ENCODE measurements at regions not wholly inside any gene's neighbourhood (a gene's known extent, or its start where the extent isn't known, plus 50 kb on each side); places are given as distances from the start of the nearest gene placed in this dataset.

GRCh38 chr21:16842696-16843035 lies 670.2 kb upstream of the CXADR start:
- CTCF ChIA-PET, result no interaction called here
- no peak for DNase-seq
- intact Hi-C loops (cut with micrococcal nuclease; ENCODE audit: unreplicated experiment), result no loop called here
- TF ChIP-seq CTCF (IDR thresholded peaks at IDR 0.05; ENCODE audit: unreplicated experiment), result no peak
- no peaks in the 10 kb centered on the region for H3K36me3 Mint-ChIP-seq (ENCODE audit: insufficient read depth, unreplicated experiment)
- H3K27ac Mint-ChIP-seq (ENCODE audit: unreplicated experiment), result no peak overlapping the region
- H3K9me3 Mint-ChIP-seq (ENCODE audit: low read depth, unreplicated experiment), result no peaks in the 10 kb centered on the region
- H3K4me1 Mint-ChIP-seq (ENCODE audit: low read depth, unreplicated experiment), result no peaks in the 10 kb centered on the region
- no peaks in the 10 kb centered on the region for H3K27me3 Mint-ChIP-seq (ENCODE audit: unreplicated experiment)
- H3K4me3 Mint-ChIP-seq (ENCODE audit: low read depth, unreplicated experiment), result no peak overlapping the region
- BruUV-seq (replicated peaks), result no TSS peak

- CTCF ChIA-PET, result no interaction called here
- intact Hi-C loops (cut with micrococcal nuclease; ENCODE audit: unreplicated experiment), result no loop called here
- no peaks in the 10 kb centered on the region for H3K4me1 Mint-ChIP-seq (ENCODE audit: low read depth, unreplicated experiment)
- H3K27me3 Mint-ChIP-seq (ENCODE audit: unreplicated experiment), result no peaks in the 10 kb centered on the region
- BruUV-seq (replicated peaks), result no TSS peak
- no peaks in the 10 kb centered on the region for H3K9me3 Mint-ChIP-seq (ENCODE audit: low read depth, unreplicated experiment)
- DNase-seq, result no peak
- H3K27ac Mint-ChIP-seq (ENCODE audit: unreplicated experiment), result no peak overlapping the region
- no peak overlapping the region for H3K4me3 Mint-ChIP-seq (ENCODE audit: low read depth, unreplicated experiment)
- no peak for TF ChIP-seq CTCF (IDR thresholded peaks at IDR 0.05; ENCODE audit: unreplicated experiment)
- H3K36me3 Mint-ChIP-seq (ENCODE audit: insufficient read depth, unreplicated experiment), result no peaks in the 10 kb centered on the region
These were observed 665.6 kb upstream of the CXADR start for GRCh38 chr21:16847211-16847610.

- DNase-seq, result no peak
- Mint-ChIP-seq H3K4me1 (ENCODE audit: low read depth, unreplicated experiment) (no peaks in the 10 kb centered on the region), H3K27ac (ENCODE audit: unreplicated experiment) (no peak overlapping the region), H3K36me3 (ENCODE audit: insufficient read depth, unreplicated experiment) (no peaks in the 10 kb centered on the region), H3K9me3 (ENCODE audit: low read depth, unreplicated experiment) (peaks cover 4% of the 10 kb centered on the region), H3K4me3 (ENCODE audit: low read depth, unreplicated experiment) (no peak overlapping the region), H3K27me3 (ENCODE audit: unreplicated experiment) (no peaks in the 10 kb centered on the region)
- intact Hi-C loops (cut with micrococcal nuclease; ENCODE audit: unreplicated experiment), result no loop called here
- CTCF ChIA-PET, result no interaction called here
- TF ChIP-seq CTCF (IDR thresholded peaks at IDR 0.05; ENCODE audit: unreplicated experiment), result no peak
- no TSS peak for BruUV-seq (replicated peaks)
These were observed 661.8 kb upstream of the CXADR start for GRCh38 chr21:16851054-16851453.

GRCh38 chr21:16855164-16855667 lies 657.6 kb upstream of the CXADR start:
- no peaks in the 10 kb centered on the region for H3K4me1 Mint-ChIP-seq (ENCODE audit: low read depth, unreplicated experiment)
- DNase-seq, result no peak
- intact Hi-C loops (cut with micrococcal nuclease; ENCODE audit: unreplicated experiment), result no loop called here
- TF ChIP-seq CTCF (IDR thresholded peaks at IDR 0.05; ENCODE audit: unreplicated experiment), result no peak
- CTCF ChIA-PET, result no interaction called here
- BruUV-seq (replicated peaks), result no TSS peak
- H3K36me3 Mint-ChIP-seq (ENCODE audit: insufficient read depth, unreplicated experiment), result no peaks in the 10 kb centered on the region
- H3K27ac Mint-ChIP-seq (ENCODE audit: unreplicated experiment), result no peak overlapping the region
- no peaks in the 10 kb centered on the region for H3K27me3 Mint-ChIP-seq (ENCODE audit: unreplicated experiment)
- H3K4me3 Mint-ChIP-seq (ENCODE audit: low read depth, unreplicated experiment), result no peak overlapping the region
- peaks cover 4% of the 10 kb centered on the region for H3K9me3 Mint-ChIP-seq (ENCODE audit: low read depth, unreplicated experiment)
